HG03108 (cell line): ENCODE measurements at regions not wholly inside any gene's neighbourhood (a gene's known extent, or its start where the extent isn't known, plus 50 kb on each side); places are given as distances from the start of the nearest gene placed in this dataset.

Experiments
- ATAC-seq: cut with Tn5 transposase; IDR thresholded peaks from one replicate; pipeline ENCODE4 v1.9.1; 2021; ENCODE audit warnings: moderate library complexity; ENCODE audit not compliant: unreplicated experiment

- no peak for ATAC-seq
These were observed 136.6 kb downstream of the RNF152 start for GRCh38 chr18:61756244-61756643.

GRCh38 chr18:61755555-61755954 is 137.3 kb downstream of the RNF152 start:
- no peak for ATAC-seq

- no peak for ATAC-seq
These were observed 138.7 kb downstream of the RNF152 start for GRCh38 chr18:61754039-61754583.

- no peak for ATAC-seq
These were observed 139.4 kb downstream of the RNF152 start for GRCh38 chr18:61753373-61753772.

GRCh38 chr18:61752973-61753372 is 139.8 kb downstream of the RNF152 start:
- ATAC-seq = no peak

GRCh38 chr18:61750840-61751668 is 141.8 kb downstream of the RNF152 start:
- no peak for ATAC-seq

- ATAC-seq = no peak
These were observed 143.3 kb downstream of the RNF152 start for GRCh38 chr18:61749546-61749945.

GRCh38 chr18:61749031-61749430 is 143.8 kb downstream of the RNF152 start:
- ATAC-seq = no peak

GRCh38 chr18:61748004-61748403 is 144.8 kb downstream of the RNF152 start:
- no peak for ATAC-seq

GRCh38 chr18:61743775-61744531 is 148.9 kb downstream of the RNF152 start:
- no peak for ATAC-seq

- ATAC-seq = no peak
These were observed 150.0 kb downstream of the RNF152 start for GRCh38 chr18:61742565-61743429.

- ATAC-seq = no peak
These were observed 150.8 kb downstream of the RNF152 start for GRCh38 chr18:61741881-61742454.

- ATAC-seq = no peak
These were observed 154.3 kb downstream of the RNF152 start for GRCh38 chr18:61738488-61738887.

GRCh38 chr18:61738042-61738441 is 154.8 kb downstream of the RNF152 start:
- no peak for ATAC-seq

GRCh38 chr18:61736133-61736532 is 156.7 kb downstream of the RNF152 start:
- no peak for ATAC-seq

GRCh38 chr18:61735564-61736102 is 157.2 kb downstream of the RNF152 start:
- no peak for ATAC-seq

- ATAC-seq = no peak
These were observed 158.4 kb downstream of the RNF152 start for GRCh38 chr18:61734396-61734795.

GRCh38 chr18:61732854-61733253 is 160.0 kb downstream of the RNF152 start:
- no peak for ATAC-seq

GRCh38 chr18:61731693-61732376 is 161.0 kb downstream of the RNF152 start:
- ATAC-seq = no peak

- no peak for ATAC-seq
These were observed 161.6 kb downstream of the RNF152 start for GRCh38 chr18:61731178-61731577.
